ENCODE measurements at regions not wholly inside any gene's neighbourhood (a gene's known extent, or its start where the extent isn't known, plus 50 kb on each side); places are given as distances from the start of the nearest gene placed in this dataset.

GRCh38 chr15:93467337-93467736 lies 378.3 kb upstream of the RGMA start:
- H3K4me1 Mint-ChIP-seq, result no peaks in the 10 kb centered on the region
- H3K9me3 Mint-ChIP-seq, result peaks cover 2% of the 10 kb centered on the region
- H3K4me3 Mint-ChIP-seq, result no peak overlapping the region
- no peak overlapping the region for H3K27ac Mint-ChIP-seq
- H3K36me3 Mint-ChIP-seq (ENCODE audit: low read depth), result no peaks in the 10 kb centered on the region
- DNase-seq, result no peak
- TF ChIP-seq CTCF (IDR thresholded peaks at IDR 0.05), result no peak
- H3K27me3 Mint-ChIP-seq (ENCODE audit: low read depth, poor library complexity), result peaks cover 5% of the 10 kb centered on the region

- Mint-ChIP-seq H3K9me3 (no peaks in the 10 kb centered on the region), H3K4me3 (no peak overlapping the region), H3K36me3 (ENCODE audit: low read depth) (no peaks in the 10 kb centered on the region), H3K27me3 (ENCODE audit: low read depth, poor library complexity) (peaks cover 8% of the 10 kb centered on the region), H3K27ac (no peak overlapping the region), H3K4me1 (no peaks in the 10 kb centered on the region)
- DNase-seq, result no peak
- TF ChIP-seq CTCF (IDR thresholded peaks at IDR 0.05), result no peak
Measured at GRCh38 chr15:93466380-93466779, 377.4 kb upstream of the RGMA start.

- Mint-ChIP-seq H3K27ac (no peak overlapping the region), H3K4me3 (no peak overlapping the region), H3K4me1 (peaks cover 10% of the 10 kb centered on the region), H3K9me3 (no peaks in the 10 kb centered on the region), H3K36me3 (ENCODE audit: low read depth) (no peaks in the 10 kb centered on the region), H3K27me3 (ENCODE audit: low read depth, poor library complexity) (peaks cover 12% of the 10 kb centered on the region)
- no peak for TF ChIP-seq CTCF (IDR thresholded peaks at IDR 0.05)
- no peak for DNase-seq
Measured at GRCh38 chr15:93462690-93463089, 373.7 kb upstream of the RGMA start.

GRCh38 chr15:93460717-93461116 lies 371.7 kb upstream of the RGMA start:
- peaks cover 10% of the 10 kb centered on the region for H3K4me1 Mint-ChIP-seq
- H3K27ac Mint-ChIP-seq, result no peak overlapping the region
- peaks cover 12% of the 10 kb centered on the region for H3K27me3 Mint-ChIP-seq (ENCODE audit: low read depth, poor library complexity)
- H3K9me3 Mint-ChIP-seq, result no peaks in the 10 kb centered on the region
- DNase-seq, result no peak
- no peak for TF ChIP-seq CTCF (IDR thresholded peaks at IDR 0.05)
- H3K36me3 Mint-ChIP-seq (ENCODE audit: low read depth), result no peaks in the 10 kb centered on the region
- H3K4me3 Mint-ChIP-seq, result no peak overlapping the region

GRCh38 chr15:93459396-93459795 lies 370.4 kb upstream of the RGMA start:
- Mint-ChIP-seq H3K27ac (no peak overlapping the region), H3K27me3 (ENCODE audit: low read depth, poor library complexity) (peaks cover 12% of the 10 kb centered on the region), H3K36me3 (ENCODE audit: low read depth) (no peaks in the 10 kb centered on the region), H3K4me1 (peaks cover 15% of the 10 kb centered on the region), H3K4me3 (no peak overlapping the region), H3K9me3 (no peaks in the 10 kb centered on the region)
- TF ChIP-seq CTCF (IDR thresholded peaks at IDR 0.05), result no peak
- no peak for DNase-seq

- no peak overlapping the region for H3K4me3 Mint-ChIP-seq
- DNase-seq, result no peak
- H3K27ac Mint-ChIP-seq, result no peak overlapping the region
- no peaks in the 10 kb centered on the region for H3K36me3 Mint-ChIP-seq (ENCODE audit: low read depth)
- H3K4me1 Mint-ChIP-seq, result peaks cover 15% of the 10 kb centered on the region
- no peak for TF ChIP-seq CTCF (IDR thresholded peaks at IDR 0.05)
- no peaks in the 10 kb centered on the region for H3K9me3 Mint-ChIP-seq
- peaks cover 12% of the 10 kb centered on the region for H3K27me3 Mint-ChIP-seq (ENCODE audit: low read depth, poor library complexity)
Measured at GRCh38 chr15:93458597-93458996, 369.6 kb upstream of the RGMA start.

All from nephron progenitor cell (in vitro differentiated cells).